Brain microvascular endothelial cell (primary cell): ENCODE measurements at regions not wholly inside any gene's neighbourhood (a gene's known extent, or its start where the extent isn't known, plus 50 kb on each side); places are given as distances from the start of the nearest gene placed in this dataset.

Experiments used
- DNase-seq: peaks from one replicate; pipeline ENCODE4 v3.0.0-alpha.2; 2020
- H3K27ac ChIP-seq: fragments of 250-450 bp; sonication (Bioruptor Pico); 2 replicates; pipeline ENCODE4 v1.5.1; 2020; ENCODE audit warnings: mild to moderate bottlenecking, moderate library complexity
- H3K27me3 ChIP-seq: fragments of 250-450 bp; sonication (Bioruptor Pico); replicated peaks from 2 replicates; pipeline ENCODE4 v1.5.1; 2020; ENCODE audit warnings: mild to moderate bottlenecking
- H3K36me3 ChIP-seq: fragments of 250-450 bp; sonication (Bioruptor Pico); replicated peaks from 2 replicates; pipeline ENCODE4 v1.5.1; 2020; ENCODE audit warnings: mild to moderate bottlenecking
- H3K4me3 ChIP-seq: 2 replicates; pipeline ENCODE4 v1.5.1; 2011; ENCODE audit warnings: low read depth, mild to moderate bottlenecking, control low read depth, low read length, moderate library complexity
- CTCF ChIP-seq: IDR thresholded peaks from 2 replicates; pipeline ENCODE4 v1.5.1; 2011; ENCODE audit warnings: low read depth, mild to moderate bottlenecking, moderate library complexity, low read length, control low read depth, inconsistent platforms; ENCODE audit errors: missing control alignments
- in situ Hi-C: cut with HindIII; loops from 2 replicates; pipeline ENCODE4 v1.10.0; 2017; ENCODE audit warnings: low sequenced_read_pairs, low pct_ligation_motif_present

DNA sequence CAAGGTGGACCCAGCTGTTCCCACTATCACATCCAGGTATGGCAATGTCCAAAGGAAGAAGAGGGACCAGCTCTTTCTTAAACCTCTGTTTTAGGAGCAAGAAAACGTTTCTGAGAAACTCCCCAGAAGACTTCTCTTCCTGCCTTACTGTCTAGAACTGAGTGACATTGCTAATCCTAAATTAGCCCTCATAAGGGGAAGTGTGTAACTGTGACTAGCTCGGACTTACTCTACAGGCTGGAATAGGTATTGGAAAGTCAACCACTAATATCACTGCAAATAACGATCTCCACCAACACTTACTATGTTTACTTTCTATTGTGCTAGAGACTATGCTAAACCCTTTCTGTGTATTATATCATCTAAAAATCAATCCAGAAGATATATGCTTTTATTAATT is 49.9 kb upstream of the RELN start:
- no peaks in the 10 kb centered on the region for H3K27me3 ChIP-seq
- H3K36me3 ChIP-seq = no peaks in the 10 kb centered on the region
- no peak overlapping the region for H3K4me3 ChIP-seq
- in situ Hi-C loops = no loop called here
- no peak overlapping the region for H3K27ac ChIP-seq
- DNase-seq = no peak
- no peak for TF ChIP-seq CTCF
